Femur (tissue), 1 donor: ENCODE measurements at regions not wholly inside any gene's neighbourhood (a gene's known extent, or its start where the extent isn't known, plus 50 kb on each side); places are given as distances from the start of the nearest gene placed in this dataset.

ENCODE experiments used
- DNase-seq: peaks from one replicate; pipeline ENCODE4 v3.0.0-alpha.2; 2017

DNA sequence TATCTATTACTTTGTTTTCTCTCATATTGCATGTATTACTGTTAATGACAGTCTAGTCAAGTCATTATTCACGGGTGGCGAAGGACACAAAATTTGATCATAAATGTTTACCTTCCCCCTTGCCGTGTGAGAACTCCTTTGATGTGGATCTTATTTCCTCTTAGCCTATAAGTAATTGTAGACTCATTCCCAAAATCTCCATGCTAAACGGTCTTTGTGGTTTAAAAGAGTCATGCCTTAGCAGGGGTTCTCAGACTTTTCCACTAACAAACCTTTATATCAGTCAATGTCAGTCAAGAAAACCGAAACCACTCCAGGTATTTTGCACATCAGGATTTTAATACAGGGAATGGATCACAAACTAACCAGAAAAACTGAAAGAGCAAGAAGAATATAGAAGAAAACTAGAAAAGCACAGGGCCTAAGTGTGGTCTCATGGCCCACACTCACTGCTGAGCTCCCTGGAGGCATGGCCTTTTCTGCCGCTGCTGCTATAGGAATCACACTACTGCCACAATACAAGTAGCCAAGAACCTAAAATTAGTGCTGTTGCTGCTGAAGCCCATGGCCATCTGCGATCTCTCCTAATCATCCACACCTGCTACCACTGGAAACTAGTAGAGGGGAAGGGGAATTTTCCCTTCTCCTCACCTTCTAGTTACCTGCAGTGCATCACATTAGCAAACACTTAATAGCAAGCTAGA lies 186.0 kb upstream of the POU3F2 start:
- no peak for DNase-seq

- no peak for DNase-seq
Measured at GRCh38 chr6:98650941-98651340, 183.4 kb upstream of the POU3F2 start.

GRCh38 chr6:98653179-98653578 lies 181.2 kb upstream of the POU3F2 start:
- no peak for DNase-seq

- peak; percentile 49 for DNase-seq
Measured at GRCh38 chr6:98657764-98658163, 176.6 kb upstream of the POU3F2 start.

GRCh38 chr6:98669371-98669770 lies 165.0 kb upstream of the POU3F2 start:
- no peak for DNase-seq

- no peak for DNase-seq
Measured at GRCh38 chr6:98670045-98670746, 164.2 kb upstream of the POU3F2 start.

DNA sequence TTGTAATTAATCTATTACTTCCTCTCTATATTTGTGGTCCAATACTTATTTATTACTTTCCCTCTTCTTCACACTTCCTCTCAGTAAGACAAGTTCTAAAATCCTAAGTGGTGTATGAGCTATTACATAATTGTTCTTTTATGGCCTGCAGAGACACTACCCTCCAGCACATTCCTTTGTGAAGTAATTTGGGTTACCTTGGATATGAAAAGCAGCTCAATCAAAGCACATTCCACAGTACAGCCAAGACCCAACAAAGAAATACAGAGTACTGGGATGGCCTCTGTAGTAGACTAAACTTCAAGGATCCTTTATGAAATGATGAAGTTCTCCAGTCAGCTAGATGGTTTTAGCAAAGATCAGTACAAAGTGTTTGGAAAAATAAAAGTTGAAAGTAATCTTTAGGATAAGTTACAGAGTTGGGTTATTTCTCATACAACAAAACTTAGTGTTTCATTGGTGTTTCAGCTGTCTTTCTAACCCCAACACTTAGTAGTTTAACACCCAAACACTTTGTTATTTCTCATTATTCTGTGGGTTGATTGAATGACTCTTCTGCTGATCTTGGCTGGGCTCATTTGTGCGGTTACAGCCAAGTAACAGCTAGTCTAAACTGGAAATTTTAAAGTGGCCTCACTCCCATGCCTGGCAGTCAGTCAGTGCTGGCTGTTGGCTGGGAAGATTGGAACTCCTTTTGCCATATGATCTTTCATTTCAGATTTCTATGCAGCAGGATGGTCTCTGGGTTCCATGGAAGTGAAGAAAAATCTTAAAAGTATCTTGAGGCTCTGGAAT lies 161.5 kb upstream of the POU3F2 start:
- DNase-seq, result no peak

DNA sequence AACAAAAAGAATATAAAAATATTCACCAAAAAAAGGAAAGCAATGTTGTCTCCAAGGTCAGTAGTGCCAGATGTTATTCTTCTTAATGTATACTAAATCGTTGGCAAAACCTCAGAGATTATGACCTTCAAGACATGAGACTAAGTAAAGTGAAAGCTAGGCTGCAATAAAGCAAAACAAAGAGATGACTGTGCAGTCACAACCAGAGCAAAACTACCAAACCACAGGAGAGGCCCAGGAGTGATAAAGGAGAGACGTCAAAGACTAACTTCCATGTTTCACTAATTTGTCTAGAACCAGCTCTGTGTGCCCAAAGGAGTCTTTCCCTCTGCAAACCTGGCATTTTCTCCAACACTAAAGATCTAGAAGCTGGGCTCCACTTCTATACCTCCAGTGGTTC lies 155.9 kb upstream of the POU3F2 start:
- no peak for DNase-seq

- DNase-seq, result no peak
Measured at GRCh38 chr6:98686008-98686601, 148.3 kb upstream of the POU3F2 start.

DNA sequence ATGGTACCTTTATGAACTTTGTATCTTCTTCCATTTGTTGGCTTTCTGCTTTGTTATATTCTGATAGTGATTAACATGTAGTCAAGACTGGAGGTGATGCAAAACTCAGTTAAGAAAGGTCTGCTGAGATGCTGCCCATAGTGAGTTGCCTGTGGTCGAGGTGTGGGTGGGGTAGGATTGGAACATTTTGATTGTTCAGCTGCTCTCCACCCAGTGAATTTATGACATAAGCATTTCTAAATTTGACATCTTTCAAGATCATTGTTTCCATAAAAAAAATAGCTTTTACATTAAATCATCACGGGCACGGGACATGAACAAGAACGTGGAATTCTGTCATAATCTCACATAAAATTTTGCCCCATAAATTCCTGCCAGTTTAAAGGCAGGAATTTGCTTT lies 146.6 kb upstream of the POU3F2 start:
- no peak for DNase-seq

DNA sequence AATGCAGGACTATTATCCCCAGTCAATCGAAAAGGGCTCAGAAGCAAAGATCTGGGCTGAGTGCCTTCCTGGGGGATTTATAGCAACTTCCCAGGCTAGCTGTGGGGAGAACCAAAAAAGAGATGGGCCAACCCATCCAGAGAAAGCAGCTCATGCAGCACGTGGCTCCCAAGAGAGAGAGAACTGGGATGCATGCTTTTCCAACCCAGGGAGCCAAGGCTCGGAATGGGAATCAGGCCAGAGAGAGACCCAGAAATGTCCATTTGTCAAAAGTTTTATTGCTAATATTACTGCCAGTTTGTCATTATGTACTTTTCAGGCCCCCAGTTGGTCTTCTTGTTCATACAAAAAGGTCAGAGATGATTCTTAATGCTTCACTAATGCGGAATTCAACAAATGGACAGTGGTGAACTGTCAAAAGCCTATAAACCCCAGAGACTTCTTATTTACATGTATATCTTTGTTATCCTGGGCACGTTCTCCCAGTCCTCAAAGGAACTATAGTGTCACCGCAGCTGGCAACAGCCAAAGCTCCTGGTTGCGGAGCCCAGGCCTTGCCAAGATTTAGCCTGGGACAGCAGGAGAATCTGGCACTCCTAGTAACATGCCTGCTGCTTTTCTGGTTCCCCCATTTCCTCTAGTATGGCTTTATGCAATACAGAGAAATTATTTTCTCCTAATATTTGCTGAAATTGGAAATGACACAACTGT lies 139.1 kb upstream of the POU3F2 start:
- no peak for DNase-seq

- no peak for DNase-seq
Measured at GRCh38 chr6:98711380-98711779, 123.0 kb upstream of the POU3F2 start.

- DNase-seq, result no peak
Measured at GRCh38 chr6:98716341-98716740, 118.0 kb upstream of the POU3F2 start.

- no peak for DNase-seq
Measured at GRCh38 chr6:98717322-98717877, 117.0 kb upstream of the POU3F2 start.

- no peak for DNase-seq
Measured at GRCh38 chr6:98717988-98718387, 116.4 kb upstream of the POU3F2 start.

GRCh38 chr6:98724537-98724936 lies 109.8 kb upstream of the POU3F2 start:
- no peak for DNase-seq

DNA sequence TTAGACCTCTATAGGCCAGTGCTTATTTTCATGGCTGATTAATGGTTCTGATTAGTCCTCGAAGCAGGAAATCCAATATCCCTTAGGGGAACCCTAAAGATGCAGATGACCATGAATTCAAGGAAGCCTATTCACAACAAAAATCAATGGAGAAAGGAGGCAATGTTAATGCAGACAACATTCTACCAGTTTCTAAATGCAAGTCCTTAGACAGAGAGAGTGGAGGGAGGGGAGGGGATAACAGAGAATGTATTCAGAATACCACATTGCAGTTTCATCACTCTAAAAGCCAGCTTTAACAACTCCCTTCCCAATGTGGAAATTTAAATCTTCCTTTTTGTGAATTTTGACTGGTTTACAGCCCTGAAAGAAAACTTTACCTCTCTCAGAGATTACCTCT lies 87.1 kb upstream of the POU3F2 start:
- DNase-seq, result no peak

GRCh38 chr6:98747960-98748359 lies 86.4 kb upstream of the POU3F2 start:
- DNase-seq, result no peak

- DNase-seq, result no peak
Measured at GRCh38 chr6:98759459-98759858, 74.9 kb upstream of the POU3F2 start.

GRCh38 chr6:98764373-98764911 lies 69.9 kb upstream of the POU3F2 start:
- no peak for DNase-seq

DNA sequence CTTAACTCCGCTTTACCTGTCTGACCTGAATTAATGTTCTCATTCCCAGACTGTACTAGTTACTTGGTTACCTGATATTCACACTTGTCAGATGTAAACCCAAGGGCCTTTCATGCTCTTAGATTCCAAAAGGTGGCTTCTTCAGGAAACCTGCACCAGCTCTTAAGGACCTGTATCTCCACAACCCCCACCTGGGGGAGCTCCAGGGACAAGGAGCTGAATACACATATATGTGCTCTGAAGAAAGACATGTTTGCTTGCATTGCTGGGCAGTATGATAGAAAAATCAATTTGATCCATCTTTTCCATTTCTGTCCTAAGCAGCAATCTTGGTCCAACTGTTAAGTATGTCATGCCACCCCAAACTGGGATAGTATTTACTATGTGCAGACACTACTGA lies 64.8 kb upstream of the POU3F2 start:
- no peak for DNase-seq

GRCh38 chr6:98775205-98775604 lies 59.2 kb upstream of the POU3F2 start:
- DNase-seq, result no peak
